Activated T-cell treated with anti-CD3 and anti-CD28 coated beads for 48 hours (primary cell): ENCODE measurements at regions not wholly inside any gene's neighbourhood (a gene's known extent, or its start where the extent isn't known, plus 50 kb on each side); places are given as distances from the start of the nearest gene placed in this dataset.
A peak's percentile ranks its signal among the peaks of the same experiment; 100 is the strongest.

Experiments
- DNase-seq: peaks from one replicate; pipeline ENCODE4 v3.0.0-alpha.2; 2020; ENCODE audit warnings: low read depth

GRCh38 chr12:62128175-62128975 is 131.8 kb upstream of the USP15 start:
- no peak for DNase-seq

DNA sequence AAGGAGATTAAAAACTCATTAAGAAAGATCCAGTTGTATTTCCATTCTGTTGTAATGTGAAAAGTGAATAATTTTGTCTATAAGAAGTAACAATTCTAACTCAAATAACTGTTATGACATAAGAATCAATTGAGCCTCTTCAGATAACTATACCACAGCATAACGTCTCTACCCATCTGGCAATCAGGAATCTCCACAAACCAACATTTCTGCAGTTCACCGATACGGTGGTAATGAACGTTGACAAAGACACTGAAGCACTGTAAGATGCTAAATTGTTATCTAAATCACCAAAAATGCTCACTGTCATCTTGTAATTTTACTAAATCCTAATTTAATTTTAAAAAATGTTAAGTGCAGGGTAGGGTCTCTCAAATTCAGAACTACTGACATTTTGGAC is 130.9 kb upstream of the USP15 start:
- no peak for DNase-seq

- no peak for DNase-seq
Measured at GRCh38 chr12:62130402-62130801, 129.8 kb upstream of the USP15 start.

GRCh38 chr12:62130834-62131552 is 129.2 kb upstream of the USP15 start:
- DNase-seq, result no peak

GRCh38 chr12:62133440-62133839 is 126.8 kb upstream of the USP15 start:
- no peak for DNase-seq

DNA sequence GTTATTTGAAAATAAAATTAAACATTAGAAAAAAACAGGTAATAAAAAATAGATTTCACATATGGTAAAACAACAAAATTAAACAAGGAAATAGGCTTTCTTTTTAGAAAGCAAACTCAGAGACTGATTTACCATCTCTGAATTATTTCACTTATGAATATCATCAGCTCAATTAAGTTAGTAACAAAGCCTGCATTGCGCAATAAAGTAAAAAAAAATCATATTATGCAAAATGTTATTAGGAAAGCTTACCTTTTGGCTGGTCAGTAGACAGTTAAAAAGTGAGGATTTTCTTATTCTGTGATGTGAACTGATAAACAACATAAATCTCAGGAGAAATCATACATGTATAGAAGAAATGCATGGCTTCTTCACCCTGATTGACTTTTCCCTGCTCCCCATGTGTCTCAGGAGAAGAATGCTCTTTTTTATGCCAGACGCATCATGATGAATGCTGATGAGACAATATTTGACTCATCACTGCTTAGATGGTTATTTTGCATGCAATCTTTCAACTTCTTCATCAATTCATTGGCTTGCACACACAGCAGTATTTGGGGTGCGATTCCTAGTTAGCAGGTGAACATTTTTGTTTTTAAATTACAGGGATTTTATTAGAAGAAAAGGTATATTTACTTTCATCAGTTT is 124.5 kb upstream of the USP15 start:
- DNase-seq, result no peak

DNA sequence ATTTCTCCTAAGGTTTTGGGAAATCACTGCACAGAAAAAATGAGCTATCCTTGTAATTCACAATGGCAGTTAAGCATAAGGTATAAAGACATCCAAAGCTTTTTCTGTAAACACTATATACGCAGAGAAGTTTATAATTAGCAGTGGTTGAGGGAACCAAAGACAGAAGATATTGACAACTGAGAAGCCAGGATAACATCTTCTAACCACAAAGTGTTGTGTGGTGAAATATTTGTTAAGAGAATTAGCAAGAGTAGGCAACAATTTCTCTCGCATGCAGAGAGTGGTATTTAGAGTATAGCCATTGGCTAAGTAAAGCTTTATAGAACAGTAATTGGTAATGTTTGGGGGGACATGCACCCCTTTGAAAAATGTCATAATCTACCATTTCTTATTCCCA is 123.7 kb upstream of the USP15 start:
- DNase-seq, result no peak

DNA sequence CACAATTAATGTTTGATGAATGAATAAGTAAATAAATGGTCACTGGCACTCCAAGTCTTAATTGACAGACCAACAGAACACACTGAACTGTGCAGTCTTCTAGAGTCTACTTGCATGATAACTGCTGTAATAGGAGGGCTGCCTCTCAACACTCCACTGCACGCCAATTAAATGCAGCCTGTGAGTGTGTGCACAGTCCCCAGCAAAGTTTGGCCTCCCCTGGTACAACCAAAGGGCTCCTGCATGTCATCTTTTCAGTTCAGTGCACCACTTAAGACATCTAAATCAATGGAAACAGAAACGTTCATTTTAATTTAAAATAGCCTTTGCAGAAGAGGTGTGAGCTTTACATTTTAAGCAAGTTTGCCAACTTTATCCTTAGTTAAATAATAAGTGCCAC is 121.7 kb upstream of the USP15 start:
- no peak for DNase-seq

DNA sequence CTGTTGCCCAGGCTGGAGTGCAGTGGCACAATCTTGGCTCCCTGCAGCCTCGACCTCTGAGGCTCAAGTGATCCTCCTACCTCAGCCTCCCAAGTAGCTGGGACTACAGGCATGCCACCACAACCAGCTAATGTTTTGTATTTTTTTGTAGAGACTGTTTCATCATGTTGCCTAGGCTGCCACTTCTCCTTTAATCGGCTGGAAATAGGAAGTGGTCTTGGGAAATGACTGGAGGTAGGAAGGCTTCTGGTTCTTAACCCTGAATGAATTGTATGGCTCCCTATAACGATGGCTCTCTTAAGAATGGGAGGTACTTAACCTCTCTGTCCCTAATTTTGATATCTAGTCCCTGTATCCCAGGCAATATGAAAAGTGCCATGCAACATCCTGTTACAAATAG is 113.9 kb upstream of the USP15 start:
- DNase-seq, result no peak

DNA sequence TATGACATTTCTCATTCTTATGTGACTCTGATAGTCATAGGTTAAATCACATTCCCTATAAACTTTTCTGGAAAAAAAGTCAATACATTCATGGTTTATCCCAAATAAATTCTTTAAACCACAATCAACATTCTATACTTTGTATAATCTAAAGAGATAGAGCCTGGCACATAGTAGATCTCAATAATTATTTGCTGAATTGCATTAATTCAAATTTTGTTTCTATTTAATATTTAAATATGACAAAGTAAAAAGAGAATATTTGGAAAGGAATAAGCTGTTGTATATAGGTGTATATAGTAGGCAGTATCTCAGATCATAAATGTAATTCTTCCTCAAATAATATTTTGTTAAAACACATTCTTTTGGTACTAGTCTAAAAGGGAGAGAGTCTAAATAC is 102.2 kb upstream of the USP15 start:
- no peak for DNase-seq

GRCh38 chr12:62158461-62159360 is 101.5 kb upstream of the USP15 start:
- DNase-seq, result no peak

- no peak for DNase-seq
Measured at GRCh38 chr12:62162214-62162613, 98.0 kb upstream of the USP15 start.

DNA sequence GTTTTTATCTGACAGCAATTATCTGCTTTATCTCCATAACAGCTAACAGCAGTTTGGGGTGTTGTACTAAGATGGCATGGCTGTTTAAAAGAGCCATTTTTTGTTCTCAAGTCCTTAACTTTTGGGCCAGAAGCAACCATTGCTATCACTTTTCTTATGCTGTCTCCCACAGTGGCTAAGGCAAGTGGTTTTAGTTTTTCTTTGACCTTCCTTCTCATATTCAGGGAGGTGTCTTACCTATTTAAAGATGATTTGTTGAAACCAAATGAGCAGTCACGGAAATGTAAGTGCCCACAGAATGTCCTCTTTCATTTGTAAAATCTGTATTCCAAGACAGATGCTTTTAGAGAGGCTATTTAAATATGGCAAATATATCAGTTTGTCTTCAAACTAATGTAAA is 96.8 kb upstream of the USP15 start:
- no peak for DNase-seq

DNA sequence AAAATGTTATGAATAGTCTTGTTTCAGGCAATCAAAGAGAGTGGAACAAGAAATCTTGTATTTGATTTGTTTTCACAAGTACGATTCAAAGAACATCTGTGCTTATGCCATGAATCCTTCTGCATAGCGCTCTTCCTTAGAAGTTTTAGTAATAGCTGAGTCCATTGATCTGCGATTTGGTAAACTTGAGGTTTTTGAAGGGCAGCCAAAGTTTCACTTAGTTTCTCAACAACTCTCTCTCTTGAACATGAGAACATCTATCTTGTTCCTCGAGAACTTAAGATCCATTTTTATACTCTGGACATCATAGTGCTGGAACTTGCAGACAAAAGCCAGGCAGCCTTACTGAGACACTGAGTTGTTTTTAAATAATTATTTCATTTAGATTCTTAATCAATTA is 96.2 kb upstream of the USP15 start:
- no peak for DNase-seq

- DNase-seq, result no peak
Measured at GRCh38 chr12:62166525-62166924, 93.7 kb upstream of the USP15 start.

GRCh38 chr12:62168411-62168810 is 91.8 kb upstream of the USP15 start:
- no peak for DNase-seq

DNA sequence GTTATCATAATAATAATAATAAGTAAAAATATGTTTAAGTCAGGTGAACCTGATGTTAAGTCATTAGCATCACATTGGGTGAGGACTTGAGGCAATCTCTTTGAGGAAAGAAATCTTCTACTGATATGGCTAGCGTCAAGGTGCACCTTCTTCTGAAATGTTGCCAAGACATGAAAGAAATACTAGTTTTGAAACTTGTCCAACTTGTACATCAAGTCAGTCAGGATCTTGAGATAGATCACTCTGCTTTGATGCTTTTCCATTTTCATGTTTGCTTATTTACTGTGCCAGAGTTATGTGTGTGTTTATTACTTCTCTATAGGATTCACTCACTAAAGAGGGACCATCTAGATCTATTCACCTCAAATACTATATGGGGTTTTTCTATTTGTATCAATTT is 90.0 kb upstream of the USP15 start:
- DNase-seq, result no peak

GRCh38 chr12:62190689-62191490 is 69.3 kb upstream of the USP15 start:
- DNase-seq, result peak; percentile 2

- DNase-seq, result peak; percentile 12
Measured at GRCh38 chr12:62191491-62192179, 68.6 kb upstream of the USP15 start.

GRCh38 chr12:62192180-62192902 is 67.9 kb upstream of the USP15 start:
- DNase-seq, result peak; percentile 16
